Suprapubic skin (tissue), 4 donors: ENCODE measurements at regions not wholly inside any gene's neighbourhood (a gene's known extent, or its start where the extent isn't known, plus 50 kb on each side); places are given as distances from the start of the nearest gene placed in this dataset.

Source experiments
- CTCF ChIP-seq, 2 donors: fragments of 200-600 bp in 1 of 2; fragments of 450-650 bp in 1 of 2; sonication (generic) in 1 of 2; IDR thresholded peaks; one replicate each; pipeline ENCODE4 v1.5.1; 2016 to 2019; ENCODE audit warnings: antibody characterized with exemption in 2 of 2, mild to moderate bottlenecking in 1 of 2, moderate library complexity in 1 of 2
- EP300 ChIP-seq: sonication (generic); formaldehyde crosslinking; IDR thresholded peaks from one replicate; pipeline ENCODE4 v1.6.1; 2017; ENCODE audit warnings: antibody characterized with exemption
- POLR2A ChIP-seq, 2 donors: fragments of 450-650 bp; IDR thresholded peaks; one replicate each; pipeline ENCODE4 v1.6.1; 2017; ENCODE audit warnings: antibody characterized with exemption in 2 of 2, mild to moderate bottlenecking in 2 of 2, moderate library complexity in 2 of 2
- POLR2AphosphoS5 ChIP-seq, 3 donors: sonication (generic); formaldehyde crosslinking; IDR thresholded peaks; one replicate each; pipeline ENCODE4 v1.6.1; 2017; ENCODE audit warnings: antibody characterized with exemption in 3 of 3

- no peak for TF ChIP-seq CTCF (IDR thresholded peaks at IDR 0.05)
- TF ChIP-seq POLR2AphosphoS5 (IDR thresholded peaks at IDR 0.05): no peak
- no peak for TF ChIP-seq POLR2A (IDR thresholded peaks at IDR 0.05)
- no peak for TF ChIP-seq EP300
These were observed 111.4 kb downstream of the METTL4 start for GRCh38 chr18:2459886-2460285.
